H9 (cell line): ENCODE measurements at regions not wholly inside any gene's neighbourhood (a gene's known extent, or its start where the extent isn't known, plus 50 kb on each side); places are given as distances from the start of the nearest gene placed in this dataset.

Experiments
- DNase-seq: peaks from one replicate; pipeline ENCODE4 v3.0.0-alpha.2; 2017
- H2AFZ ChIP-seq: one replicate; pipeline ENCODE4 v1.6.1; 2013; ENCODE audit warnings: mild to moderate bottlenecking, low read length, control low read depth, moderate library complexity
- H2AK5ac ChIP-seq: 2 replicates; pipeline ENCODE4 v1.6.1; 2013; ENCODE audit warnings: low read length, control low read depth, mixed read lengths; ENCODE audit not compliant: insufficient read length
- H2BK120ac ChIP-seq: one replicate; pipeline ENCODE4 v1.6.1; 2013; ENCODE audit warnings: low read depth, mild to moderate bottlenecking, low read length, control low read depth, inconsistent platforms; ENCODE audit not compliant: poor library complexity, severe bottlenecking
- H2BK12ac ChIP-seq: 2 replicates; pipeline ENCODE4 v1.6.1; 2013; ENCODE audit warnings: low read length, control low read depth, mixed read lengths, low read depth; ENCODE audit not compliant: insufficient read length
- H2BK15ac ChIP-seq: 2 replicates; pipeline ENCODE4 v1.6.1; 2013; ENCODE audit warnings: low read depth, low read length, control low read depth
- H2BK20ac ChIP-seq: one replicate; pipeline ENCODE4 v1.6.1; 2013; ENCODE audit warnings: low read depth, mild to moderate bottlenecking, low read length, control low read depth, inconsistent platforms; ENCODE audit not compliant: poor library complexity, severe bottlenecking
- H2BK5ac ChIP-seq: 2 replicates; pipeline ENCODE4 v1.6.1; 2013; ENCODE audit warnings: low read length, control low read depth, mixed read lengths; ENCODE audit not compliant: insufficient read length
- H3K14ac ChIP-seq: 2 replicates; pipeline ENCODE4 v1.6.1; 2013; ENCODE audit warnings: low read length, control low read depth; ENCODE audit not compliant: insufficient read depth
- H3K18ac ChIP-seq: 2 replicates; pipeline ENCODE4 v1.6.1; 2013; ENCODE audit warnings: low read depth, mild to moderate bottlenecking, mixed read lengths, low read length, control low read depth; ENCODE audit not compliant: insufficient read length
- H3K23ac ChIP-seq: 2 replicates; pipeline ENCODE4 v1.6.1; 2013; ENCODE audit warnings: low read length, control low read depth, mixed read lengths, low read depth; ENCODE audit not compliant: insufficient read length
- H3K23me2 ChIP-seq: 2 replicates; pipeline ENCODE4 v1.6.1; 2013; ENCODE audit warnings: low read depth, mild to moderate bottlenecking, mixed read lengths, low read length, control low read depth; ENCODE audit not compliant: insufficient read length, poor library complexity, severe bottlenecking
- H3K27ac ChIP-seq: 2 replicates; pipeline ENCODE4 v1.5.1; 2013; ENCODE audit warnings: low read length, control low read depth, mixed read lengths, low read depth; ENCODE audit not compliant: insufficient read length
- H3K27me3 ChIP-seq: 2 replicates; pipeline ENCODE4 v1.6.1; 2013; ENCODE audit warnings: low read length, control low read depth, inconsistent platforms; ENCODE audit not compliant: insufficient read depth
- H3K4ac ChIP-seq: 2 replicates; pipeline ENCODE4 v1.6.1; 2013; ENCODE audit warnings: low read depth, mild to moderate bottlenecking, control low read depth, inconsistent platforms, low read length, moderate library complexity
- H3K4me1 ChIP-seq: 2 replicates; pipeline ENCODE4 v1.6.1; 2013; ENCODE audit warnings: low read length, control low read depth, inconsistent platforms; ENCODE audit not compliant: insufficient read depth
- H3K4me2 ChIP-seq: 2 replicates; pipeline ENCODE4 v1.6.1; 2013; ENCODE audit warnings: low read length, control low read depth, mixed read lengths; ENCODE audit not compliant: insufficient read length, insufficient read depth
- H3K56ac ChIP-seq: 2 replicates; pipeline ENCODE4 v1.6.1; 2013; ENCODE audit warnings: low read depth, mild to moderate bottlenecking, mixed read lengths, low read length, control low read depth; ENCODE audit not compliant: insufficient read length
- H3K79me1 ChIP-seq: 2 replicates; pipeline ENCODE4 v1.6.1; 2013; ENCODE audit warnings: low read depth, mild to moderate bottlenecking, moderate library complexity, low read length, control low read depth, inconsistent platforms; ENCODE audit not compliant: insufficient read depth, poor library complexity, severe bottlenecking
- H3K79me2 ChIP-seq: 2 replicates; pipeline ENCODE4 v1.6.1; 2013; ENCODE audit warnings: low read length, control low read depth, inconsistent platforms; ENCODE audit not compliant: insufficient read depth
- H3K9ac ChIP-seq: 2 replicates; pipeline ENCODE4 v1.6.1; 2013; ENCODE audit warnings: low read length, control low read depth, mixed read lengths; ENCODE audit not compliant: insufficient read length; ENCODE audit errors: extremely low read depth
- H3K9me3 ChIP-seq: one replicate; pipeline ENCODE4 v1.6.1; 2013; ENCODE audit warnings: low read depth, low read length, inconsistent platforms; ENCODE audit not compliant: control insufficient read depth
- H3T11ph ChIP-seq: one replicate; pipeline ENCODE4 v1.6.1; 2013; ENCODE audit warnings: mild to moderate bottlenecking, low read length, control low read depth, inconsistent platforms
- H4K20me1 ChIP-seq: one replicate; pipeline ENCODE4 v1.6.1; 2013; ENCODE audit not compliant: control insufficient read depth, insufficient read length, insufficient read depth
- H4K5ac ChIP-seq: 2 replicates; pipeline ENCODE4 v1.6.1; 2013; ENCODE audit warnings: low read depth, mild to moderate bottlenecking, mixed read lengths, low read length, control low read depth; ENCODE audit not compliant: insufficient read length
- H4K8ac ChIP-seq: replicated peaks from 2 replicates; pipeline ENCODE4 v1.6.1; 2013; ENCODE audit warnings: low read length, control low read depth, mixed read lengths, low read depth; ENCODE audit not compliant: insufficient read length
- H4K91ac ChIP-seq: 2 replicates; pipeline ENCODE4 v1.6.1; 2013; ENCODE audit warnings: low read depth, mild to moderate bottlenecking, moderate library complexity, mixed read lengths, low read length, control low read depth; ENCODE audit not compliant: insufficient read length
- H3K27ac Mint-ChIP-seq, 3 experiments: 2 replicates in 2 of 3; 3 replicates in 1 of 3; pipeline ENCODE4 v1.8.0; 2020 to 2021; ENCODE audit warnings: mixed read lengths in 3 of 3, mild to moderate bottlenecking in 1 of 3, moderate library complexity in 1 of 3
- H3K27me3 Mint-ChIP-seq: 2 replicates; pipeline ENCODE4 v1.8.0; 2021; ENCODE audit warnings: low read depth, mild to moderate bottlenecking, moderate library complexity, mixed read lengths
- H3K36me3 Mint-ChIP-seq, 3 experiments: 2 replicates in 2 of 3; 3 replicates in 1 of 3; pipeline ENCODE4 v1.8.0; 2020 to 2021; ENCODE audit warnings: low read depth in 3 of 3, mixed read lengths in 3 of 3; ENCODE audit not compliant: insufficient read depth in 1 of 3
- H3K4me1 Mint-ChIP-seq, 2 experiments: 2 replicates each; pipeline ENCODE4 v1.8.0; 2020; ENCODE audit warnings: mixed read lengths in 2 of 2
- H3K4me3 Mint-ChIP-seq, 2 experiments: 2 replicates in 1 of 2; 3 replicates in 1 of 2; pipeline ENCODE4 v1.8.0; 2020 to 2021; ENCODE audit warnings: mild to moderate bottlenecking in 2 of 2, mixed read lengths in 2 of 2, moderate library complexity in 1 of 2
- H3K9me3 Mint-ChIP-seq, 2 experiments: 2 replicates in 1 of 2; 3 replicates in 1 of 2; pipeline ENCODE4 v1.8.0; 2020; ENCODE audit warnings: mild to moderate bottlenecking in 2 of 2, mixed read lengths in 2 of 2, moderate library complexity in 1 of 2
- WGBS: extraction: QIAGEN DNeasy Blood & Tissue Kit; methylation state at CpG from one replicate; pipeline ENCODE4 v1.1.7; 2013; ENCODE audit warnings: missing lambda C conversion rate, low lambda C conversion rate, mixed read lengths; ENCODE audit not compliant: insufficient read length; ENCODE audit errors: extremely low coverage; 5-methylcytosine and 5-hydroxymethylcytosine counted together
- TF ChIP-seq, protein P1 (sequence below): fragments of 200-600 bp; sonication (generic); conservative IDR thresholded peaks from 3 replicates; pipeline ENCODE4 v1.8.0; 2021; ENCODE audit warnings: antibody characterized with exemption, mild to moderate bottlenecking

DNA sequence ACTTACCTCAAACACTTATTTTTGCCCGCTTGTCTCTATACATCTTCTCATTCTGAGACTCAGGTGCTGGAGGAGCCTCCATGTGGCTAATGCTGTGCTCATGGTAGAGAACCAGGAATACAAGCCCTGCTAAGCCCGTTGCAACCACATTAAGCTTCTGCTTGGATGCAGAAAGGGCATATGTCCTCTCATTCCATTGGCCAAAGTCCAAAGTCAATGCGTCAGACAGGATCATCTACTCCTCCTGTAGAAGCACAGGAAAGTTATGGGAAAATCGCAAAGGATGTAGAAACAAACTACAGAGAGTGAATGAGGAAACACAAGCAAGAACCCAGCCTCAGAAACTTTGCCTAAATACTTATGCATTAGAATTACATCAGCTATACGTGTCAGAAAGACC is 124.5 kb upstream of the AGA start:
- Histone ChIP-seq H3K14ac (no peak overlapping the region), H3K9me3 (no peaks in the 10 kb centered on the region), H2BK12ac (no peak overlapping the region), H2BK120ac (no peak overlapping the region), H2AK5ac (no peak overlapping the region), H4K20me1 (no peaks in the 10 kb centered on the region), H3T11ph (no peak overlapping the region), H4K5ac (no peak overlapping the region), H3K56ac (no peak overlapping the region), H2AFZ (no peak overlapping the region), H2BK20ac (no peak overlapping the region), H3K27ac (no peak overlapping the region), H3K27me3 (no peaks in the 10 kb centered on the region), H3K79me2 (no peaks in the 10 kb centered on the region), H4K8ac (no peak overlapping the region), H3K18ac (no peak overlapping the region), H3K9ac (no peak overlapping the region), H3K4me2 (no peak overlapping the region), H2BK15ac (no peak overlapping the region), H3K23me2 (no peaks in the 10 kb centered on the region), H3K23ac (no peak overlapping the region), H3K4me1 (no peaks in the 10 kb centered on the region), H4K91ac (no peak overlapping the region), H2BK5ac (no peak overlapping the region), H3K79me1 (no peaks in the 10 kb centered on the region), H3K4ac (no peak overlapping the region)
- no peak overlapping the region for H3K4me3 Mint-ChIP-seq
- H3K27me3 Mint-ChIP-seq: no peaks in the 10 kb centered on the region
- no peak for DNase-seq
- no CpG with 5 or more reads among the region's 5 CpGs for WGBS
- no peak overlapping the region for H3K27ac Mint-ChIP-seq
- TF ChIP-seq, protein P1, sequence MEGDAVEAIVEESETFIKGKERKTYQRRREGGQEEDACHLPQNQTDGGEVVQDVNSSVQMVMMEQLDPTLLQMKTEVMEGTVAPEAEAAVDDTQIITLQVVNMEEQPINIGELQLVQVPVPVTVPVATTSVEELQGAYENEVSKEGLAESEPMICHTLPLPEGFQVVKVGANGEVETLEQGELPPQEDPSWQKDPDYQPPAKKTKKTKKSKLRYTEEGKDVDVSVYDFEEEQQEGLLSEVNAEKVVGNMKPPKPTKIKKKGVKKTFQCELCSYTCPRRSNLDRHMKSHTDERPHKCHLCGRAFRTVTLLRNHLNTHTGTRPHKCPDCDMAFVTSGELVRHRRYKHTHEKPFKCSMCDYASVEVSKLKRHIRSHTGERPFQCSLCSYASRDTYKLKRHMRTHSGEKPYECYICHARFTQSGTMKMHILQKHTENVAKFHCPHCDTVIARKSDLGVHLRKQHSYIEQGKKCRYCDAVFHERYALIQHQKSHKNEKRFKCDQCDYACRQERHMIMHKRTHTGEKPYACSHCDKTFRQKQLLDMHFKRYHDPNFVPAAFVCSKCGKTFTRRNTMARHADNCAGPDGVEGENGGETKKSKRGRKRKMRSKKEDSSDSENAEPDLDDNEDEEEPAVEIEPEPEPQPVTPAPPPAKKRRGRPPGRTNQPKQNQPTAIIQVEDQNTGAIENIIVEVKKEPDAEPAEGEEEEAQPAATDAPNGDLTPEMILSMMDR: no peak
- peaks cover 2 to 6% of the 10 kb centered on the region in 2 experiments for H3K4me1 Mint-ChIP-seq
- peaks cover 0 to 2% of the 10 kb centered on the region in 2 experiments; a peak in 3 of 5 replicates for H3K9me3 Mint-ChIP-seq
- H3K36me3 Mint-ChIP-seq: no peaks in the 10 kb centered on the region; a peak in 2 of 7 replicates
